ENCODE measurements at regions not wholly inside any gene's neighbourhood (a gene's known extent, or its start where the extent isn't known, plus 50 kb on each side); places are given as distances from the start of the nearest gene placed in this dataset.
"Not testable (repeated sequence)": the region's sequence is repeated elsewhere in the genome, so short reads cannot be mapped to it uniquely, and the experiment has no call there.

DNA sequence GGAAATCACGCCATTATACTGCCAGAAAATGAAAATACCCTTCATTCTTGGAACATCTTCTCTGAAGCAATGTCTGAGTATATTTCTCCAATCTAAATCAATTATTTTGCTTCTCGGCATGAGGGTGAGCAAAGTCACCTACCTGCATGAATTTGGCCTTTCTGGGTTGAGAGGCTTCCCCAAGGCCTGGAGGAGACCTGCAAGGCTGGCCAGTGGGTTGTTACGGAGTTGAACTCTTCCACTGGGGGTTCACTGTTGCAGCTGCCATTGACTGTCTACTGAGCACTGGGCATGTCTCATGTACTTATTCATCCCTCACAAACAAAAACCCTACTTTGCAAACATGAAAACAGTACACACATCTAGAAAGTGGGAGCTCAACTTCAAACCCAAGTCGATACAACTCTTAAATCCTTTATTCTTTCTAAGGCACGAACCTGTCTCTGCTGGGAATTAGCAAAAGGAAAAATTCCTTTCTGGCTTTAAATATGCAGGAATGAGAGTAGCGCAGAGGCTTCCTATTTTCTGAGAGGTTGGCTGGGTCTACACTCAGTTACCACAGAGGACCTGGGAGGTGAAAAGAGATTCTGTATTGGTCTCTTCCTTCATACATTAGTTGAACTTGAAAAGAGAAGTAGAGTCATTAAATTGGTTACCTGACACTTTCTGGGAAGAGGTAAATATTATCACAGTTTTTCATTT, 87.6 kb upstream of the SGK1 start:
- Histone ChIP-seq H3K27me3 (replicated peaks; ENCODE audit: insufficient read depth, low read length) (no peaks in the 10 kb centered on the region), H3F3A (ENCODE audit: insufficient read depth, low read length) (no peaks in the 10 kb centered on the region), H3K79me2 (ENCODE audit: low read length) (no peaks in the 10 kb centered on the region), H4K20me1 (ENCODE audit: insufficient read depth, low read length) (no peaks in the 10 kb centered on the region), H3K9me2 (replicated peaks; ENCODE audit: insufficient read depth, low read length) (no peaks in the 10 kb centered on the region), H3K4me2 (ENCODE audit: low read depth, low read length) (no peak overlapping the region), H3K36me3 (replicated peaks; ENCODE audit: insufficient read depth, low read length) (no peaks in the 10 kb centered on the region), H3K4me1 (ENCODE audit: low read length) (peaks cover 17% of the 10 kb centered on the region), H3K9ac (ENCODE audit: low read length) (no peak overlapping the region), H3K4me3 (ENCODE audit: low read length) (no peak overlapping the region), H3K27ac (ENCODE audit: low read length) (no peak overlapping the region), H2AFZ (ENCODE audit: low read length) (no peak overlapping the region), H3K9me3 (replicated peaks; ENCODE audit: insufficient read depth, low read length) (no peaks in the 10 kb centered on the region)
- TF ChIP-seq EZH2phosphoT487 (IDR thresholded peaks at IDR 0.05; ENCODE audit: low read length), result no peak
- TF ChIP-seq, protein P1, sequence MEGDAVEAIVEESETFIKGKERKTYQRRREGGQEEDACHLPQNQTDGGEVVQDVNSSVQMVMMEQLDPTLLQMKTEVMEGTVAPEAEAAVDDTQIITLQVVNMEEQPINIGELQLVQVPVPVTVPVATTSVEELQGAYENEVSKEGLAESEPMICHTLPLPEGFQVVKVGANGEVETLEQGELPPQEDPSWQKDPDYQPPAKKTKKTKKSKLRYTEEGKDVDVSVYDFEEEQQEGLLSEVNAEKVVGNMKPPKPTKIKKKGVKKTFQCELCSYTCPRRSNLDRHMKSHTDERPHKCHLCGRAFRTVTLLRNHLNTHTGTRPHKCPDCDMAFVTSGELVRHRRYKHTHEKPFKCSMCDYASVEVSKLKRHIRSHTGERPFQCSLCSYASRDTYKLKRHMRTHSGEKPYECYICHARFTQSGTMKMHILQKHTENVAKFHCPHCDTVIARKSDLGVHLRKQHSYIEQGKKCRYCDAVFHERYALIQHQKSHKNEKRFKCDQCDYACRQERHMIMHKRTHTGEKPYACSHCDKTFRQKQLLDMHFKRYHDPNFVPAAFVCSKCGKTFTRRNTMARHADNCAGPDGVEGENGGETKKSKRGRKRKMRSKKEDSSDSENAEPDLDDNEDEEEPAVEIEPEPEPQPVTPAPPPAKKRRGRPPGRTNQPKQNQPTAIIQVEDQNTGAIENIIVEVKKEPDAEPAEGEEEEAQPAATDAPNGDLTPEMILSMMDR (IDR thresholded peaks at IDR 0.05; ENCODE audit: low read length), result no peak
- TF ChIP-seq EZH2 (optimal IDR thresholded peaks at IDR 0.05; ENCODE audit: low read depth, low read length), result no peak
- no peak for DNase-seq

DNA sequence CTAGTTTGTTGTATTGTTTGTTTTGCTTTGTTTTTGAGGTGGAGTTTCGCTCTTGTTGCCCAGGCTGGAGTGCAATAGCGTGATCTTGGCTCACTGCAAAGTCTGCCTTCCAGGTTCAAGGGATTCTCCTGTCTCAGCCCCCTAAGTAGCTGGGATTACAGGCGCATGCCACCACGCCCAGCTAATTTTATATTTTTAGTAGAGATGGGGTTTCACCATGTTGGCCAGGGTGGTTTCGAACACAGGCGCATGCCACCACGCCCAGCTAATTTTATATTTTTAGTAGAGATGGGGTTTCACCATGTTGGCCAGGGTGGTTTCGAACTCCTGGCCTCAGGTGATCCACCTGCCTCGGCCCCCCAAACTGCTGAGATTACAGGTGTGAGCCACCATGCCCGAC, 85.4 kb upstream of the SGK1 start:
- H3K9ac ChIP-seq (ENCODE audit: low read length); H3K4me1 ChIP-seq (ENCODE audit: low read length); H2AFZ ChIP-seq (ENCODE audit: low read length); H3K9me2 ChIP-seq (replicated peaks; ENCODE audit: insufficient read depth, low read length); H3K36me3 ChIP-seq (replicated peaks; ENCODE audit: insufficient read depth, low read length); H3K9me3 ChIP-seq (replicated peaks; ENCODE audit: insufficient read depth, low read length); H3K27me3 ChIP-seq (replicated peaks; ENCODE audit: insufficient read depth, low read length); H3F3A ChIP-seq (ENCODE audit: insufficient read depth, low read length); H3K4me2 ChIP-seq (ENCODE audit: low read depth, low read length); H3K4me3 ChIP-seq (ENCODE audit: low read length); H3K79me2 ChIP-seq (ENCODE audit: low read length); H4K20me1 ChIP-seq (ENCODE audit: insufficient read depth, low read length): not testable (repeated sequence)
- peak; percentile 11 for DNase-seq
- H3K27ac ChIP-seq (ENCODE audit: low read length), result peak overlapping the region; percentile 14; the same call in 1 of the 2 replicates

DNA sequence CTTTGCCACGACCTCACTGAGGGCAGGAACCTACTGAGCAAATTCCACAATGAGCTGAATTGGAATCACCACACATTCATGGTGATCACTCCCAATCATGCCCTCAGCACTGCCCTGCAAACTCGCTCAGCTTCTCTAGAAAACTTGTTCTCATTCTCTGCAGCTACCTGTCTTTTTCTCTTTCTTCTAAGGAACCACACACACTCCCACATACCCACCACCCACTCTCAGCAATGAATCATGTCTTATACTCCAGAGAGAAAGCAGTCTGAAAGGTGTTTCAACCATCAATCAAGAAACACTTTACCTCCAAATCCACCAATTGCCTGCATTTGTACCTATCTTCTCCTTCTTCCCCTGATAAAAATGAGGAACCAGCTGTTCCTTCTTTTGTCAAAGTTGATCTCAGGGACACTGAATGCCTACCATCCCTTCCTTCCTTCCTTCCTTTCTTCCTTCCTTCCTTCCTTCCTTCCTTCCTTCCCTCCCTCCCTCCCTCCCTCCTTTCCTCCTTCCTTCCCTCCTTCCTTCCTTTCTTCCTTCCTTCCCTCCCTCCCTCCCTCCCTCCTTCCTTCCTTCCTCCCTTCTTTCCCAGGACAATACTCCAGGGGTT, 84.6 kb upstream of the SGK1 start:
- Histone ChIP-seq H3K9me3 (replicated peaks; ENCODE audit: insufficient read depth, low read length) (no peaks in the 10 kb centered on the region), H3K9me2 (replicated peaks; ENCODE audit: insufficient read depth, low read length) (no peaks in the 10 kb centered on the region), H3K4me3 (ENCODE audit: low read length) (no peak overlapping the region), H3F3A (ENCODE audit: insufficient read depth, low read length) (no peaks in the 10 kb centered on the region), H3K27me3 (replicated peaks; ENCODE audit: insufficient read depth, low read length) (no peaks in the 10 kb centered on the region), H3K9ac (ENCODE audit: low read length) (no peak overlapping the region), H4K20me1 (ENCODE audit: insufficient read depth, low read length) (no peaks in the 10 kb centered on the region), H3K79me2 (ENCODE audit: low read length) (no peaks in the 10 kb centered on the region), H3K36me3 (replicated peaks; ENCODE audit: insufficient read depth, low read length) (no peaks in the 10 kb centered on the region), H3K4me1 (ENCODE audit: low read length) (peaks cover 8% of the 10 kb centered on the region), H2AFZ (ENCODE audit: low read length) (no peak overlapping the region), H3K27ac (ENCODE audit: low read length) (no peak overlapping the region), H3K4me2 (ENCODE audit: low read depth, low read length) (no peak overlapping the region)
- DNase-seq, result no peak
- TF ChIP-seq EZH2 (optimal IDR thresholded peaks at IDR 0.05; ENCODE audit: low read depth, low read length) (no peak), EZH2phosphoT487 (IDR thresholded peaks at IDR 0.05; ENCODE audit: low read length) (no peak)
- TF ChIP-seq, protein P1 (IDR thresholded peaks at IDR 0.05; ENCODE audit: low read length), result no peak

DNA sequence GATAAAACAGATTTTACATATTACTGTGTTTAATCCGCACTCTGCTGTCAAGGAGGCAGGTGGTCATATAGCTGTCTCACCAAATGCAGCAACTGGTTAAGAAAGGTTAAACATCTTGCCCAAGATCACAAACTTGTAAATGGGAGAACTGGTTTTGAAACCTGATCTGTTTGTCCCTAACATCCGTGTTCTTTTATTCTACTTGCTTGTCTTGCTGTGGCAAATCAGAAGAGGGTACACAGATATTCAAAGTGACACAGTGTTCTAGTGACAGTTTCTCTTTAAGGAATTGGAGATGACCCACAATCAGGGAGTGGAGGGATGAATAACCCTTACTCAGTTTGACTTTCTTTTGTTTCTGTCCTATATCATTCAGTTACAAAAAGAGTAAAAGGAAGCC, 83.0 kb upstream of the SGK1 start:
- no peaks in the 10 kb centered on the region for H3K79me2 ChIP-seq (ENCODE audit: low read length)
- H4K20me1 ChIP-seq (ENCODE audit: insufficient read depth, low read length), result no peaks in the 10 kb centered on the region
- H3K36me3 ChIP-seq (replicated peaks; ENCODE audit: insufficient read depth, low read length), result no peaks in the 10 kb centered on the region
- TF ChIP-seq EZH2phosphoT487 (IDR thresholded peaks at IDR 0.05; ENCODE audit: low read length) (no peak), EZH2 (optimal IDR thresholded peaks at IDR 0.05; ENCODE audit: low read depth, low read length) (no peak)
- TF ChIP-seq, protein P1 (IDR thresholded peaks at IDR 0.05; ENCODE audit: low read length), result no peak
- no peaks in the 10 kb centered on the region for H3K9me3 ChIP-seq (replicated peaks; ENCODE audit: insufficient read depth, low read length)
- H3K27ac ChIP-seq (ENCODE audit: low read length), result no peak overlapping the region
- H3K4me1 ChIP-seq (ENCODE audit: low read length), result peaks cover 8% of the 10 kb centered on the region
- no peaks in the 10 kb centered on the region for H3K27me3 ChIP-seq (replicated peaks; ENCODE audit: insufficient read depth, low read length)
- H3K9ac ChIP-seq (ENCODE audit: low read length), result no peak overlapping the region
- H3K4me2 ChIP-seq (ENCODE audit: low read depth, low read length), result no peak overlapping the region
- no peak overlapping the region for H3K4me3 ChIP-seq (ENCODE audit: low read length)
- no peak overlapping the region for H2AFZ ChIP-seq (ENCODE audit: low read length)
- DNase-seq, result no peak
- no peaks in the 10 kb centered on the region for H3K9me2 ChIP-seq (replicated peaks; ENCODE audit: insufficient read depth, low read length)
- H3F3A ChIP-seq (ENCODE audit: insufficient read depth, low read length), result no peaks in the 10 kb centered on the region
